NAMALWA (cell line): ENCODE measurements at regions not wholly inside any gene's neighbourhood (a gene's known extent, or its start where the extent isn't known, plus 50 kb on each side); places are given as distances from the start of the nearest gene placed in this dataset.
"Not testable (repeated sequence)": the region's sequence is repeated elsewhere in the genome, so short reads cannot be mapped to it uniquely, and the experiment has no call there.

Experiments used
- DNase-seq: peaks from one replicate; pipeline ENCODE4 v3.0.0-alpha.2; 2015; ENCODE audit warnings: low spot score

GRCh38 chr22:19662049-19662684 lies 52.1 kb upstream of the SEPTIN5 start:
- not testable (repeated sequence) for DNase-seq

GRCh38 chr22:19663286-19663815 lies 51.0 kb upstream of the SEPTIN5 start:
- no peak for DNase-seq

GRCh38 chr22:19663821-19664355 lies 50.4 kb upstream of the SEPTIN5 start:
- no peak for DNase-seq

GRCh38 chr22:19664406-19664805 lies 49.9 kb upstream of the SEPTIN5 start:
- DNase-seq, result no peak
